Upper lobe of left lung (tissue), 4 donors: ENCODE measurements at regions not wholly inside any gene's neighbourhood (a gene's known extent, or its start where the extent isn't known, plus 50 kb on each side); places are given as distances from the start of the nearest gene placed in this dataset.

ENCODE experiments used
- CTCF ChIP-seq, 6 experiments: fragments of 450-650 bp in 4 of 6; fragments of 200-600 bp in 2 of 6; sonication (generic) in 2 of 6; IDR thresholded peaks; one replicate each; pipeline ENCODE4 v1.5.1; 2016 to 2019; ENCODE audit warnings: antibody characterized with exemption in 6 of 6
- EP300 ChIP-seq, 4 donors: sonication (generic); formaldehyde crosslinking; IDR thresholded peaks; one replicate each; pipeline ENCODE4 v1.5.1; 2017; ENCODE audit warnings: antibody characterized with exemption in 4 of 4, control low read depth in 2 of 4
- POLR2A ChIP-seq, 4 donors: fragments of 450-650 bp; IDR thresholded peaks; one replicate each; pipeline ENCODE4 v1.5.1; 2016 to 2017; ENCODE audit warnings: antibody characterized with exemption in 4 of 4, mild to moderate bottlenecking in 2 of 4
- POLR2AphosphoS5 ChIP-seq, 2 donors: sonication (generic); formaldehyde crosslinking; IDR thresholded peaks; one replicate each; pipeline ENCODE4 v1.5.1; 2017; ENCODE audit warnings: antibody characterized with exemption in 2 of 2

DNA sequence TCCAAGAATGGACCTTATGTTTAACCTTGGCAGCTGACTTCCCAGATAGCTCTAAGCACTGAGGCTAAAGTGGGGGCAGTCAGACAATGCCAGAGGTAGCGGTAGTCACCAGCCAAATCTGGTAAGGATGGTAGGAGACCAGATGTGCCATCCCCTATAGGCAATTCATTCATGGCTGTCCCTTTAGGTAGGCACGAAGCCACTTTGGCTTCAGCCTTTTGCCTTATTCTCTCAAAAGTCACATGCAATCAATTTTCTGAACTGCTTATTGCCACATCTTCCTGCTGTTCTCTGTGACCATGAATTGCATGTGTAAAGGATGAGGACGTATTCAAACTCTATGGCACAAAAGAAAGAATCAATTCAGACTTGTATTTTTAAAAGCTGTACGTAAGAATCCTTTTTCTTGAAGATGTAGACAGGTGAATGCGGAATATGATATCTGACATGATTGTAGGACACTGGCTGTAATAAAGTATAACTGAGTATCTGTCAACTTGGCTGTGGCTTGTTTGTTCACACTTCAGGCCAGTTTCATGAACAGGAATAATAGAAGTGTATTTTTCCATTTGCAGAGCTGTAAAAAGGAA lies 611.7 kb downstream of the NR2F1-AS1 start:
- TF ChIP-seq CTCF (IDR thresholded peaks at IDR 0.05) (no peak), POLR2AphosphoS5 (IDR thresholded peaks at IDR 0.05) (no peak), POLR2A (IDR thresholded peaks at IDR 0.05) (no peak), EP300 (IDR thresholded peaks at IDR 0.05) (no peak)
